Thyroid gland (tissue), 4 donors: ENCODE measurements at regions not wholly inside any gene's neighbourhood (a gene's known extent, or its start where the extent isn't known, plus 50 kb on each side); places are given as distances from the start of the nearest gene placed in this dataset.

Source experiments
- DNase-seq, 2 donors: peaks; one replicate each; pipeline ENCODE4 v3.0.0-alpha.2; 2019
- H3K27ac ChIP-seq, 3 donors: fragments of 200-600 bp; sonication (generic); 1 replicate in 2 of 3; 2 replicates in 1 of 3; pipeline ENCODE4 v1.5.1; 2016 to 2019; ENCODE audit warnings: mild to moderate bottlenecking in 1 of 3, moderate library complexity in 1 of 3
- H3K27me3 ChIP-seq: fragments of 200-600 bp; sonication (generic); one replicate; pipeline ENCODE4 v1.5.1; 2019
- H3K36me3 ChIP-seq, 2 donors: fragments of 200-600 bp; sonication (generic); one replicate each; pipeline ENCODE4 v1.5.1; 2016 to 2019
- H3K4me1 ChIP-seq, 2 donors: fragments of 200-600 bp; sonication (generic); one replicate each; pipeline ENCODE4 v1.5.1; 2017 to 2019
- H3K4me3 ChIP-seq, 3 donors: fragments of 200-600 bp; sonication (generic); replicated peaks in 1 of 3; 1 replicate in 2 of 3; 2 replicates in 1 of 3; pipeline ENCODE4 v1.5.1; 2016; ENCODE audit warnings: mild to moderate bottlenecking in 1 of 3
- H3K9me3 ChIP-seq: fragments of 200-600 bp; sonication (generic); one replicate; pipeline ENCODE4 v1.5.1; 2017
- POLR2A ChIP-seq, 2 donors: fragments of 450-650 bp; IDR thresholded peaks; one replicate each; pipeline ENCODE4 v1.6.1; 2017; ENCODE audit warnings: antibody characterized with exemption in 2 of 2, mild to moderate bottlenecking in 2 of 2, moderate library complexity in 1 of 2
- WGBS, 2 donors: methylation state at CpG; one replicate each; pipeline ENCODE4 v1.1.5; 2017; 5-methylcytosine and 5-hydroxymethylcytosine counted together
- intact Hi-C: fragments of 100-400 bp; cut with DNase I; formaldehyde crosslinking; loops from one replicate; pipeline ENCODE4 v1.15.1; 2023
- TF ChIP-seq, protein P1 (sequence below), 6 experiments: fragments of 200-600 bp in 3 of 6; fragments of 450-650 bp in 3 of 6; sonication (generic) in 3 of 6; IDR thresholded peaks; one replicate each; pipeline ENCODE4 v1.5.1; 2016 to 2019; ENCODE audit warnings: antibody characterized with exemption in 6 of 6, mild to moderate bottlenecking in 2 of 6, inconsistent platforms in 1 of 6, moderate library complexity in 1 of 6

- intact Hi-C loops = no loop called here
- H3K9me3 ChIP-seq = no peaks in the 10 kb centered on the region
- no peak overlapping the region for H3K4me3 ChIP-seq
- H3K36me3 ChIP-seq = no peaks in the 10 kb centered on the region
- no peak for DNase-seq
- no peaks in the 10 kb centered on the region for H3K4me1 ChIP-seq
- H3K27me3 ChIP-seq = no peaks in the 10 kb centered on the region
- TF ChIP-seq POLR2A (IDR thresholded peaks at IDR 0.05) = no peak
- TF ChIP-seq, protein P1, sequence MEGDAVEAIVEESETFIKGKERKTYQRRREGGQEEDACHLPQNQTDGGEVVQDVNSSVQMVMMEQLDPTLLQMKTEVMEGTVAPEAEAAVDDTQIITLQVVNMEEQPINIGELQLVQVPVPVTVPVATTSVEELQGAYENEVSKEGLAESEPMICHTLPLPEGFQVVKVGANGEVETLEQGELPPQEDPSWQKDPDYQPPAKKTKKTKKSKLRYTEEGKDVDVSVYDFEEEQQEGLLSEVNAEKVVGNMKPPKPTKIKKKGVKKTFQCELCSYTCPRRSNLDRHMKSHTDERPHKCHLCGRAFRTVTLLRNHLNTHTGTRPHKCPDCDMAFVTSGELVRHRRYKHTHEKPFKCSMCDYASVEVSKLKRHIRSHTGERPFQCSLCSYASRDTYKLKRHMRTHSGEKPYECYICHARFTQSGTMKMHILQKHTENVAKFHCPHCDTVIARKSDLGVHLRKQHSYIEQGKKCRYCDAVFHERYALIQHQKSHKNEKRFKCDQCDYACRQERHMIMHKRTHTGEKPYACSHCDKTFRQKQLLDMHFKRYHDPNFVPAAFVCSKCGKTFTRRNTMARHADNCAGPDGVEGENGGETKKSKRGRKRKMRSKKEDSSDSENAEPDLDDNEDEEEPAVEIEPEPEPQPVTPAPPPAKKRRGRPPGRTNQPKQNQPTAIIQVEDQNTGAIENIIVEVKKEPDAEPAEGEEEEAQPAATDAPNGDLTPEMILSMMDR (IDR thresholded peaks at IDR 0.05) = no peak
- 74% methylated on average over 1 of the region's 1 CpG for WGBS, 2 donors
- no peak overlapping the region for H3K27ac ChIP-seq
Measured at GRCh38 chr6:66555082-66555481, 848.1 kb upstream of the EYS start.

GRCh38 chr6:66553441-66553840 lies 846.4 kb upstream of the EYS start:
- TF ChIP-seq, protein P1 (IDR thresholded peaks at IDR 0.05) = no peak
- WGBS, 2 donors = 71 to 75% methylated on average over 2 of the region's 2 CpGs
- intact Hi-C loops = no loop called here

DNA sequence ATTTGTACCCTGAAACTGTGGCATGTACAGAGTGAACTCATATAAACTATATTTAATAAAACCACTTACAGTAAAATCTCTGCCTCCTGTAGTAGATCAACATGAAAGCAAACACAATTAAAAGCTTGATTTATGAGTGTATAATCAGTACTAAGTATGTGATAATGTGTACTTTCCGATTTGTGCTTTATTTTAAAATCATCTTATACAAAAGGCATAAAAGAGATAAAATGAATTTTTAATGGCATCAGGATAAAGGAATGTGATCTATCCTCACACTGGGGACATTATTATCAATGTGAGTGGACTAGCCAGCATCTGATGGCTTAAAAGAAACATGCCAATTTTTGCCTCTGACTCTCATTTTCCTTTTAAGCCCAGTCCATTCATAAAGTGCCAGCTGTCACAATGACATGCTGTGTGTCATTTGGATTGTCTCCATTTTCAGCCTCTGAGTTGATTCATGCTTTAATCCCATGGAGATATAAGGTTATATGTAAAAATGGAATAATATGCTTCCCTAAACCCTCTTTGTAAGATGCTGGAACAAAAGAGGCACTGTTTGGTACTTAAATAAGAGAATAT lies 831.6 kb upstream of the EYS start:
- H3K9me3 ChIP-seq = no peaks in the 10 kb centered on the region
- H3K36me3 ChIP-seq = no peaks in the 10 kb centered on the region
- H3K4me3 ChIP-seq = no peak overlapping the region
- H3K27me3 ChIP-seq = no peaks in the 10 kb centered on the region
- H3K4me1 ChIP-seq = no peaks in the 10 kb centered on the region
- intact Hi-C loops = no loop called here
- H3K27ac ChIP-seq = no peak overlapping the region
- WGBS, 2 donors = 80 to 83% methylated on average over 1 of the region's 1 CpG
- TF ChIP-seq, protein P1 (IDR thresholded peaks at IDR 0.05) = no peak
- TF ChIP-seq POLR2A (IDR thresholded peaks at IDR 0.05) = no peak
- DNase-seq = no peak

More at GRCh38 chr6:66553441-66553840, 846.4 kb upstream of the EYS start:
- Histone ChIP-seq H3K27me3 (no peaks in the 10 kb centered on the region), H3K9me3 (no peaks in the 10 kb centered on the region), H3K36me3 (no peaks in the 10 kb centered on the region), H3K27ac (no peak overlapping the region), H3K4me3 (no peak overlapping the region), H3K4me1 (no peaks in the 10 kb centered on the region)
- DNase-seq = no peak

GRCh38 chr6:66533921-66534404 lies 826.9 kb upstream of the EYS start:
- Histone ChIP-seq H3K27ac (no peak overlapping the region), H3K4me1 (no peaks in the 10 kb centered on the region), H3K4me3 (no peak overlapping the region), H3K27me3 (no peaks in the 10 kb centered on the region), H3K9me3 (no peaks in the 10 kb centered on the region), H3K36me3 (no peaks in the 10 kb centered on the region)
- TF ChIP-seq POLR2A (IDR thresholded peaks at IDR 0.05) = no peak
- TF ChIP-seq, protein P1 (IDR thresholded peaks at IDR 0.05) = no peak
- intact Hi-C loops = no loop called here
- no peak for DNase-seq
- WGBS, 2 donors = 55 to 64% methylated on average over 4 of the region's 4 CpGs

DNA sequence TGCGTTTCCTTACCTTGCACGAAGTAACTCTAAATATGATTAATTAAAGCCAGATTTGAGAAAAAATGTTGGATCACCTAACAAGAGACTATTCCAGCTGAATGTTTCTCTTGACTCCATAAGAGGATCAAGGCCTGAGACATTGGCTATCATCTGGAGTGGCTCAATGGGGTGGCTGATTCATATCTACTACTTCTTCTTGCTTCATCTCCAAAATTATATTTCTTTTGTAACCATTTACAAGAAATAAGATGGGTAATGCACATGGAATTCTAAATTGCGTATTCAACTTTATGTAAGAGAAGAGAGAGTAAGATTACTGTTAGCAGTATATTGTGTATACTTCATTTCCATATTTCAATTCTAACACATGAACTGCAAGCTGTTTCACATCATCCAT lies 819.0 kb upstream of the EYS start:
- TF ChIP-seq, protein P1 (IDR thresholded peaks at IDR 0.05) = no peak
- TF ChIP-seq POLR2A (IDR thresholded peaks at IDR 0.05) = no peak
- Histone ChIP-seq H3K4me1 (no peaks in the 10 kb centered on the region), H3K9me3 (no peaks in the 10 kb centered on the region), H3K27me3 (no peaks in the 10 kb centered on the region), H3K36me3 (no peaks in the 10 kb centered on the region), H3K27ac (no peak overlapping the region), H3K4me3 (no peak overlapping the region)
- 88 to 89% methylated on average over 3 of the region's 3 CpGs for WGBS, 2 donors
- intact Hi-C loops = no loop called here
- no peak for DNase-seq
